Ectodermal cell (in vitro differentiated cells): ENCODE measurements at regions not wholly inside any gene's neighbourhood (a gene's known extent, or its start where the extent isn't known, plus 50 kb on each side); places are given as distances from the start of the nearest gene placed in this dataset.

Experiments used
- H3K27ac ChIP-seq: 2 replicates; pipeline ENCODE4 v1.7.0; 2013; ENCODE audit warnings: mild to moderate bottlenecking, low read depth, low read length; ENCODE audit not compliant: insufficient read depth, poor library complexity, severe bottlenecking
- H3K27me3 ChIP-seq: 2 replicates; pipeline ENCODE4 v1.7.0; 2013; ENCODE audit warnings: mild to moderate bottlenecking, low read length; ENCODE audit not compliant: insufficient read depth, control insufficient read depth, poor library complexity, severe bottlenecking
- H3K36me3 ChIP-seq: one replicate; pipeline ENCODE4 v1.7.0; 2013; ENCODE audit warnings: low read length; ENCODE audit not compliant: control insufficient read depth, insufficient read depth
- H3K4me1 ChIP-seq: one replicate; pipeline ENCODE4 v1.7.0; 2013; ENCODE audit warnings: low read length; ENCODE audit not compliant: control insufficient read depth, insufficient read depth
- H3K4me3 ChIP-seq: 2 replicates; pipeline ENCODE4 v1.7.0; 2013; ENCODE audit warnings: low read depth, low read length, control low read depth; ENCODE audit not compliant: insufficient read depth
- H3K9me3 ChIP-seq: 2 replicates; pipeline ENCODE4 v1.7.0; 2013; ENCODE audit warnings: mild to moderate bottlenecking, low read length, moderate library complexity; ENCODE audit not compliant: control insufficient read depth
- WGBS, 2 experiments: methylation state at CpG; one replicate each; pipeline ENCODE4 v1.1.7; 2013; ENCODE audit warnings: missing lambda C conversion rate in 2 of 2; 5-methylcytosine and 5-hydroxymethylcytosine counted together

DNA sequence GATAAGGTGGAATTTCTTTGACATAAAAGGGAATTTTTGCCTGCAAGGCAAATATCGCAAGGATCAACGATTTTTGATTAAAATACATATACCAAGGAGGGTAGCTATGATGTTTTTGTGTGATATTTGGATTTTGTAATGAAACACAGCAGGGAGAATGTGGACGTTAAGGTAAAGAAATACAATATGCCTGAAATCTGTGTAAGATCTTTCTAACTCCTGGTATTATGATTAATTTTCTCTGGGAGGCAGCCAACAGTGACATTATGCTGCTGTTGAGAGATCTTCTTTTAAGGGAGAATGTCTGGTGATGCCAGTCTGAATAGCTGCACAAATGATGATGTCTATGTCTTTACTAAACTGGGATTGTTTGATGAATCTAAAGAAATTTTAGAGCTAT, 972.2 kb downstream of the SQOR start:
- 96 to 99% methylated on average over 3 of the region's 3 CpGs for WGBS, 2 experiments
- H3K9me3 ChIP-seq: no peaks in the 10 kb centered on the region
- H3K27ac ChIP-seq: no peak overlapping the region
- H3K27me3 ChIP-seq: no peaks in the 10 kb centered on the region
- H3K4me3 ChIP-seq: no peak overlapping the region
- H3K4me1 ChIP-seq: no peaks in the 10 kb centered on the region
- no peaks in the 10 kb centered on the region for H3K36me3 ChIP-seq

DNA sequence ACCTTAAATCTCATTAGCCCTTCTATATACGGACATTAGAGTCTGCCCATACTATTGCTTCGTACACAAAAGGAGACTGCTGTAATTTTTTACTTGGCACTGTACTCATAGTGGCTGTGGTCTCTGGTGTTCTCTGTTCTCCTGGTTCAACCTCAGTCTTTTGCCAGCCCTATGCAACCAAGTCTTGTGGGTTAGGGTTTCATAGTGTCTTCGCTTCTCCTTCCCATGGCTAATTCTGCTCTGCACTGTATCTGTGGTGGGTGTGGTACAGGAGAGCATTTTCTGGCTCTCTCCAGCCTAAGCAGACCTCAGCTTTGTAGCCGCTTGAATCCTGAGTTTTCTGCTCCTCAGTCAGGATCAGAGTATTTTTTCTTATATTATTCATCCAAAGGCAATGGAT, 981.2 kb downstream of the SQOR start:
- no peaks in the 10 kb centered on the region for H3K27me3 ChIP-seq
- H3K4me1 ChIP-seq: no peaks in the 10 kb centered on the region
- H3K36me3 ChIP-seq: no peaks in the 10 kb centered on the region
- H3K4me3 ChIP-seq: no peak overlapping the region
- no peak overlapping the region for H3K27ac ChIP-seq
- no peaks in the 10 kb centered on the region for H3K9me3 ChIP-seq
- 91 to 99% methylated on average over 3 to 4 of the region's 4 CpGs for WGBS, 2 experiments

DNA sequence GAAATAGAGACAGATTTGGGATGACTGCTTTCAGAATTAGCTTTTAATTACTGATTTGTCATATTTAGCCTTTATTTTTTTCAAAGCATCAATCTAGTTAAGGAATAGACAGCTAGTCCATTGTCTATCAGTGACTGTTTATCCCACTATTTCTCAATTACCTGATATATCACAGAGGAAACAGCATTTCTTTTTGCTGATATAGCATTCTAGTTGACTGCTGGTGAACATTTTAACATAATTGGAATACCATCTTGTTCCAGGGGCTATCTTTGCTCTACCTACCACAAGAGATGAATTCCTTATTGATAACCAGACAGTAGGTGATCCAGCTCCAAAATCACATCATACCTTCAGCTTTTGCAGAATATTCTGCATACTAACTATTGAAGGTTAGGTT, 982.7 kb downstream of the SQOR start:
- Histone ChIP-seq H3K4me1 (no peaks in the 10 kb centered on the region), H3K4me3 (no peak overlapping the region), H3K27me3 (no peaks in the 10 kb centered on the region), H3K27ac (no peak overlapping the region), H3K9me3 (no peaks in the 10 kb centered on the region), H3K36me3 (no peaks in the 10 kb centered on the region)

- Histone ChIP-seq H3K4me3 (no peak overlapping the region), H3K36me3 (no peaks in the 10 kb centered on the region), H3K27ac (no peak overlapping the region), H3K4me1 (no peaks in the 10 kb centered on the region), H3K27me3 (no peaks in the 10 kb centered on the region), H3K9me3 (no peaks in the 10 kb centered on the region)
- 93 to 99% methylated on average over 2 of the region's 2 CpGs for WGBS, 2 experiments
Measured at GRCh38 chr15:46618984-46619383, 984.2 kb downstream of the SQOR start.

DNA sequence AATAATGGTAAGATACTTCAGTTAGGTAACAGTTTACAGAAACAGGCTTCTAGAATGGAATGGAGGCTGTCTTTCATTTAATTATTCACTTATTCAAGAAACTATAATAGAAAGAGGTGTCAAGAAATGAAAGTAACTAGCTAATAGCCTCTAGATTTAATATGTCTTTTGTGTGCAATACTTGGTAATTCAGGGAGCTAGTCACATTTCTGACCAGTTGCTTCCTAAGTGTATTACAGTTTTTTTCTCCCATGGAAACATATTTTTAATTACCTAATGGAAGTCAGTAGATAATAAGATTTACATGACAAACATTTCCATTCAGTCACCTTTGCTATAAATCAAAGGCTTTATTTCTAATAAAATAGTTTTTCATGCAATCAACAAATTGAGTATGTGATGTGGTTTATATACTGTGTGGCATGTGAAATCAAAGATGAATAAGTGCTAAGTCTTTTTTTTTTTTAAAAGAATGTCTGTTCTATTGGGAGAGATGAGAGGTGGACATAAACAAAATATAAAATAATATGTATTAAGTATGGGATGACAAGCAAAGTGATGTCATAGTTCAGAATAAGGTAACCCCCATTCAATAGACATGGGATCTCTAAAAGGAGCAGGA, 985.7 kb downstream of the SQOR start:
- Histone ChIP-seq H3K36me3 (no peaks in the 10 kb centered on the region), H3K4me1 (no peaks in the 10 kb centered on the region), H3K27ac (no peak overlapping the region), H3K9me3 (no peaks in the 10 kb centered on the region), H3K27me3 (no peaks in the 10 kb centered on the region), H3K4me3 (no peak overlapping the region)

- Histone ChIP-seq H3K9me3 (peaks cover 2% of the 10 kb centered on the region), H3K36me3 (no peaks in the 10 kb centered on the region), H3K4me1 (no peaks in the 10 kb centered on the region), H3K27ac (no peak overlapping the region), H3K27me3 (no peaks in the 10 kb centered on the region), H3K4me3 (no peak overlapping the region)
- 95 to 96% methylated on average over 2 of the region's 2 CpGs for WGBS, 2 experiments
Measured at GRCh38 chr15:46622851-46623250, 988.0 kb downstream of the SQOR start.

GRCh38 chr15:46636206-46636605, 1001.4 kb downstream of the SQOR start:
- no peaks in the 10 kb centered on the region for H3K36me3 ChIP-seq
- peaks cover 11% of the 10 kb centered on the region for H3K4me1 ChIP-seq
- no peak overlapping the region for H3K27ac ChIP-seq
- no peak overlapping the region for H3K4me3 ChIP-seq
- 57 to 61% methylated on average over 1 of the region's 1 CpG for WGBS, 2 experiments
- H3K9me3 ChIP-seq: no peaks in the 10 kb centered on the region
- no peaks in the 10 kb centered on the region for H3K27me3 ChIP-seq

- H3K27me3 ChIP-seq: no peaks in the 10 kb centered on the region
- H3K27ac ChIP-seq: no peak overlapping the region
- H3K9me3 ChIP-seq: no peaks in the 10 kb centered on the region
- no peaks in the 10 kb centered on the region for H3K36me3 ChIP-seq
- H3K4me3 ChIP-seq: no peak overlapping the region
- no peaks in the 10 kb centered on the region for H3K4me1 ChIP-seq
- WGBS, 2 experiments: 94 to 100% methylated on average over 2 to 4 of the region's 4 CpGs
Measured at GRCh38 chr15:46644501-46645481, 1010.0 kb downstream of the SQOR start.

GRCh38 chr15:46646490-46646889, 1011.7 kb downstream of the SQOR start:
- WGBS, 2 experiments: 93 to 95% methylated on average over 1 of the region's 1 CpG
- Histone ChIP-seq H3K4me3 (no peak overlapping the region), H3K27ac (no peak overlapping the region), H3K27me3 (no peaks in the 10 kb centered on the region), H3K4me1 (no peaks in the 10 kb centered on the region), H3K36me3 (no peaks in the 10 kb centered on the region), H3K9me3 (no peaks in the 10 kb centered on the region)

DNA sequence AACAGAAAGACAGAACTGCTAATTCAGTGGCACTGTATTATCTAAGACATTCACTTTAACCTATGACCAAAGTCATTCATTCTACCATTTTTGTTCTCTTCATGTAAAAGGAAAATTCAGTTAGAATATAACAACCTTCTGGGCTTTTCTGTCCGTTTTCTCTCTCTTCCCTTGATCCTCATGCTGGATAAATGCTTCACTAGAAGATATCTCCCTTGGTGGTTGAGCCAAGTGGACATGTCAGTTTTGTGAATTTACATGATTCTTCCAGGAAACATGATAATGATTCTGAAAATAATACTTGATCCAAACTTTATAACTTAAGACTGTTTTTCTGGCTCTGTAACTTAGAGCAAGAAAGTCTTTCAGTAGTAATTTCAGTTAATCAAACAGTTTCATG, 1012.2 kb downstream of the SQOR start:
- no peak overlapping the region for H3K4me3 ChIP-seq
- WGBS, 2 experiments: 90 to 91% methylated on average over 1 of the region's 1 CpG
- H3K9me3 ChIP-seq: no peaks in the 10 kb centered on the region
- H3K36me3 ChIP-seq: no peaks in the 10 kb centered on the region
- H3K27ac ChIP-seq: no peak overlapping the region
- no peaks in the 10 kb centered on the region for H3K4me1 ChIP-seq
- H3K27me3 ChIP-seq: no peaks in the 10 kb centered on the region
